Mucosa of gallbladder (tissue), 1 donor: ENCODE measurements at regions not wholly inside any gene's neighbourhood (a gene's known extent, or its start where the extent isn't known, plus 50 kb on each side); places are given as distances from the start of the nearest gene placed in this dataset.
"Not testable (repeated sequence)": the region's sequence is repeated elsewhere in the genome, so short reads cannot be mapped to it uniquely, and the experiment has no call there.

Source experiments
- DNase-seq: peaks from one replicate; pipeline ENCODE4 v3.0.0-alpha.2; 2020; ENCODE audit warnings: low spot score
- donor health status: DM: no; HTN: no; CAD: no.

- DNase-seq, result no peak
Measured at GRCh38 chr2:123715467-123715982, 309.6 kb upstream of the CNTNAP5 start.

DNA sequence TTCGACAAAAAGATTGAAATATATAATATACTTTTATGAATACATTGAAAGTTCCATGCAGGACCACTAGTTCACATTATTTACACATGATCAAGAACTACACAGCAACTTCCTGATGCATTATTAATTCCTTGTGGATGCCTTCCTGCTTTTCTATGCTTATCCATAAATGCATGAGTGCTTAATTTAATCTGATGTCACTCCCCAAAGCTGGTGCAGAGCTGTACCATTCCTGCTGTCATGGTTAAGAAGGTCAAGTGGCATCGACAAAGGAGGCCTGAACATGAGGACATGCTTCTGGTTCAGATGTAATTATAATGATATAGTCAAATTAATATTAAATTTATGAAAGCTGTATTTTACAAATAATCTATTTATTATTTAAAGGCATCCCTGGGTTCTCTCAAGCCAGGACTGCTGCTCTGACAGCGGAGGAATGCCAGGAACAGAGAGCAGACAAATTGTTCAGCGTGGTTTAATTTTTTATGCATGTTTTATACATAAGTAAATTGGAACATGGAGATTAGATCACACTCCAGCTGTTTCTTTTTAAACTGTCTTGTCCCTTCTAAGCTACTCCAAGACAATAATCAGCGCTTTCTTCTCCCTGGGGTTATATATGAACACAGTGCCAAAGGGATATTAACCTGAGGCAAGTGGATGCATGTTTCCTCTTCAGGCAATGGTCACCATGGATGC lies 307.3 kb upstream of the CNTNAP5 start:
- no peak for DNase-seq

GRCh38 chr2:123720760-123721159 lies 304.3 kb upstream of the CNTNAP5 start:
- DNase-seq, result peak; percentile 77

- DNase-seq, result no peak
Measured at GRCh38 chr2:123723706-123724105, 301.4 kb upstream of the CNTNAP5 start.

DNA sequence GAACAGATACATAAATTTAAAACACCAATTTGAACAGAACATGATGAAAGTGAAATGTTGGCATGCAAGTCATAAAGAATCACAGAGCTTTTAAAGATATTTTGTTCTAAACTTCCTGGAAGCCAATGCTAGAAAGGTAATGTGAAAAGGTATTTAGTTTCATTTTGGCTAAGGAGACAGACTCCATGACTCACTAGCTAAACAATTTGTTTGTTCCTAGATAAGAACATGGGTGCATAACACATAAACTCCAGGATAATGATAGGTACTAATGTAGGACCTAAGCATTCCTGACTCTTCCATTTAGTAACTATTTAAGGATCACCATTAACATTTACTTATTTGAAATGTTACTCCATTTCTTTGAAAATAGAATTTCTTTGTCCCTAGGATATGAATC lies 292.5 kb upstream of the CNTNAP5 start:
- DNase-seq, result no peak

GRCh38 chr2:123737371-123737770 lies 287.7 kb upstream of the CNTNAP5 start:
- no peak for DNase-seq

GRCh38 chr2:123738643-123739042 lies 286.4 kb upstream of the CNTNAP5 start:
- no peak for DNase-seq

DNA sequence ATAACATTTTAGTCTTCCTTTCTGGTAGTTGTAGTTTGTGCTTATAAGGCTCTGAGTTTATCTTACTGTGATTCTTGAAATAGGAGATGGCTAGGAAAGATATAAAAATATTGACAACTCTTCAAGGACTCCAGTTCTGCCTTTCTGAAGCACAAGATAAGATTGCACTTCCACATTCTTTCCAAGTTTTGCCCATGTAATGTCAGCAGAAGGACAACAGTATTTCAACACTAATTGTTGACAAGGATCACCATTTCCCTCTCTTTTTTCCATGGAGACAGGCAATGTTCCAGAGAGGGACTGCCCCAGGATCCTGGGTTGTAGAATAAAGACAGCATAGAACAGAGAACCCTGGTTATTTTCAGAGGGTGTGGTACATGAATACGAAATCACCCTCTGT lies 279.1 kb upstream of the CNTNAP5 start:
- DNase-seq, result no peak

DNA sequence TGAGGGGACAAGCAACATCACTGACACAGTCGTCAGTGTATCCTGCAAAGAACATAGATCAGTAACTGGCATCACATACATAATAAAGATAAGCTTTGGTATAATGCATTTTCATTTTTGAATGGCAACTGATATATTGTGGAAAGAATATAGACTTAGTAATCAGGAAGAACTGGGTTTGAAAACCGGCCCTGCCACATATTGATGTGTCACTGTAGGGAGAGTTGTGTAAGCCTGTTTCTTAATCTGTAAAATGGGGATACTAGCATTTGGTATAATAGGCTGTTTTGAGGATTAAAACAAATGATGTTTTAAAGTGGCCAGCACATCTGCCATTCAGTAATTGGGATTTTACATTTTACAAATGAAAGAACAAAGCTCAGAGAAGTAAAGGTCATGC lies 277.8 kb upstream of the CNTNAP5 start:
- DNase-seq, result no peak

- DNase-seq, result no peak
Measured at GRCh38 chr2:123762221-123762620, 262.9 kb upstream of the CNTNAP5 start.

DNA sequence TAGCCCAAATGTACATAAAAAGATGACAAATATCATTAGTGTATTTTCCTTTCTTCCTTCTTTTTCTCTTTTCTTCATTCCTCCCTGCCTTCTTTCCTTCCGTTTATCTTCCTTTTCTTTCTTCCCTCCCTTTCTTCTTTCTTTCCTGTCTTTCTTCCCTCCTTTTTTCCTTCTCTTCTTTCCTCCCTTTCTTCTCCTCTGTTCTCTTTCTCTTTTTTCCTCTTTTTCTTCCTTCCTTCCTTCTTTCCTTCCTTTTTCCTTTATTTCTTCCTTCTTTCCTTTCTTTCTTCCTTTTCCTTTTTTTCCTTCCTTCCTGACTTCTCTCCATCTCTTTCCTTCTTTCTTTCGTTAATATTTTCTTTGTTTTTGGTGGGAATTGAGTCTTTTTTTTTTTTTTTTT lies 256.9 kb upstream of the CNTNAP5 start:
- DNase-seq, result no peak

- no peak for DNase-seq
Measured at GRCh38 chr2:123769001-123769400, 256.1 kb upstream of the CNTNAP5 start.

GRCh38 chr2:123770996-123771720 lies 253.9 kb upstream of the CNTNAP5 start:
- no peak for DNase-seq

- DNase-seq, result no peak
Measured at GRCh38 chr2:123771928-123772632, 253.0 kb upstream of the CNTNAP5 start.

DNA sequence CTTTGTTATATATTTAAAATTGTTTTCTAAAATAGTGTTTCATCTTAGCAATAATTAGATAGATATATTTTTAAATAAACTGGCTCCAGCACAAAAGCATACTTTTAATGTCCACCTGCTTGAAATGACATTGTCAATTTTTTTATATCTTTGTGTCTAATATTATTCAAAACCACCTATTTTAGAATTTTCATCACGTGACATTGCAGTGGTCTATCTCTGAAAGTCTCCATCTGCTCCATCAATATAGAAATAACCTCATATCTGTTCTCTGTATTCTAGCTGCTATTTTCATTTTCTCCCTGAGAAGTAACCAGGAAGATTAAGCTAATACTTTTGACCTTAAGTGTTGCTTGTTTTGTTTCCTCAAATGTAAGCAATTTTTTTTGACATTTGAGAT lies 248.0 kb upstream of the CNTNAP5 start:
- no peak for DNase-seq

DNA sequence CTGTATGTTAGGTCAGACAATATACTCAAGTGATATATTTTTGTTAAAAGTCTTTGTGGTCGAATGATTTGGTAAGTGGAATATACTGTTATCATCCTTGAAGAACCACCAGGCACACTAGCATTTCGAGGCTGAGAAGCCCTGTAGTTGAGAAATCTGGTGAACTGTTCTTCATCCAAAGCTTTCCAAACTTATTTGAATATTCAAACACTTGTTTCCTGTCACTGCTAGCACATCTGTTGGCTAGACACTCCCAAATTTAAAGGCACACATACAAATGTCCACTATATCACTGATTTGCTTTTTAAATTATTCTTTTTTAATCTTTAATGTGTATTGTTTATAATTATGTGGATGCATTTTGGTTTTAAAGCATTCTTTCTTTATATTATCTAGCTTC lies 241.9 kb upstream of the CNTNAP5 start:
- no peak for DNase-seq

GRCh38 chr2:123785332-123785731 lies 239.8 kb upstream of the CNTNAP5 start:
- DNase-seq, result no peak

DNA sequence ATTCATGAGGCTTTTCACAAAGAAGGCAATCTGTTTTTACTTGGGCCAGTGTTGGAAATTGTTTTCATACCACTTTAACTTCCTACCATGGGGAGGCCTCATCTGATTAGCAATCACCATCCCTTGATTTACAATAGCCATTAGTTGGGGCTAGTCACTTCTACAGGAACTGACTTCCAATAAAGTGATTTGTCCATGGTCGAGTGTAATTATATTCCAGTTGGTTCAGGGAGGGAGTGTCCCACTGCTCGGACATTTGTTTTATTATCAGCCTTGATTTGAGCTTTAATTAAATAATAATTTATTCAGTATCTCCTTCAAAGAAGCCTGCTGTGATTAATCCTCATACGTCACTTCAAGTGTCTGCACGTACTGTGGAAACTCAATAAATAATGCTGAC lies 233.9 kb upstream of the CNTNAP5 start:
- DNase-seq, result no peak

DNA sequence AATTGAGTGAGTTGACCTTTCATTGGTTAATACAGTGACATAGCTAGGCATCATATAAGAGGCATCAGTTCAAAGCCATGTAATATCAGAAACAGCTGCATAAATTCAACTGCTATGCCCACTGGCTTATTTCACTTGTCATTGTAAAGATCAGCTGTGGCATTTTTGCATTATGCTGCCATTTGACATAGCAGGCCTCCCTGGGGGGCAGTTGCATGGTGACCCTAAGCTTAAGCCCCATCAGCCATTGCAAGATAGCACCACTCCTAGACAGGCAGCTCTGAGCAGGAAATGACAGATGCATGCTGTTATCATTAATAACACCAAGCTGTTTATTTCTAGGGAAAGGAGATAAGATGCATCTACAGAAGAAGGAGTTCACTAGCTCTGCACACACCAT lies 233.4 kb upstream of the CNTNAP5 start:
- DNase-seq, result no peak

- DNase-seq, result not testable (repeated sequence)
Measured at GRCh38 chr2:123804126-123804525, 221.0 kb upstream of the CNTNAP5 start.

DNA sequence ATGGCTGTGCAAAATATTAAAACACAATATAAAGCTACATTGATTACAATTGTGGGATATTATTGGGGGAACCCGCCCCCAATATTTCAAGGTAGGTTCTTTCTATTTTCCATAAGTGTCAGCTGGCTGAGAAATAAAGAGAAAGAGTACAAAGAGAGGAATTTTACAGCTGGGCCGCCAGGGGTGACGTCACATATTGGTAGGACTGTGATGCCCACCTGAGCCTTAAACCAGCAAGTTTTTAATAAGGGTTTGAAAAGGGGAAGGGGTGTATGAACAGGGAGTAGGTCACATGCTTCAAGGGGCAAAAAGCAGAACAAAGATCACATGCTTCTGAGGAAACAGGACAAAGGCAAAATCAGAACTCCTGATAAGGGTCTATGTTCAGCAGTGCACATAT lies 219.3 kb upstream of the CNTNAP5 start:
- DNase-seq, result not testable (repeated sequence)

- no peak for DNase-seq
Measured at GRCh38 chr2:123808243-123808642, 216.8 kb upstream of the CNTNAP5 start.

DNA sequence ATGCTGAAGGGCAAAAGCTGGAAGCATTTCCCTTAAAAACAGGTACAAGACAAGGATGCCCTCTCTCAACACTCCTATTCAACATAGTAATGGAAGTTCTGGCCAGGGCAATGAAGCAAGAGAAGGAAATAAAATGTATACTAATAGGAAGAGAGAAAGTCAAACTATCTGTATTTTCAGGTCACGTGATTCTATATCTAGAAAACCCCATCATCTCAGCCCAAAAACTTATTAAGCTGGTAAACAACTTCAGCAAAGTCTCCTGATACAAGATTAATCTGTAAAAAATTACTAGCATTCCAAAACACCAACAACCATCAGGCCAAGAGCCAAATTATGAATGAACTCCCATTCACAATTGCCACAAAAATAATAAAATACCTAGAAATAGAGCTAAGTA lies 213.2 kb upstream of the CNTNAP5 start:
- no peak for DNase-seq
